Epithelial cell of proximal tubule (primary cell): ENCODE measurements at regions not wholly inside any gene's neighbourhood (a gene's known extent, or its start where the extent isn't known, plus 50 kb on each side); places are given as distances from the start of the nearest gene placed in this dataset.

Experiments used
- DNase-seq: peaks from one replicate; pipeline ENCODE4 v3.0.0-alpha.2; 2011; ENCODE audit warnings: low read depth
- H3K4me3 ChIP-seq: 2 replicates; pipeline ENCODE4 v1.5.1; 2011; ENCODE audit warnings: low read depth, mild to moderate bottlenecking, low read length
- CTCF ChIP-seq: conservative IDR thresholded peaks from 2 replicates; pipeline ENCODE4 v1.5.1; 2012; ENCODE audit warnings: low read depth, mild to moderate bottlenecking, low read length

GRCh38 chr18:32846896-32847295 lies 74.1 kb upstream of the KLHL14 start:
- no peak for TF ChIP-seq CTCF
- no peak for DNase-seq
- H3K4me3 ChIP-seq: no peak overlapping the region

DNA sequence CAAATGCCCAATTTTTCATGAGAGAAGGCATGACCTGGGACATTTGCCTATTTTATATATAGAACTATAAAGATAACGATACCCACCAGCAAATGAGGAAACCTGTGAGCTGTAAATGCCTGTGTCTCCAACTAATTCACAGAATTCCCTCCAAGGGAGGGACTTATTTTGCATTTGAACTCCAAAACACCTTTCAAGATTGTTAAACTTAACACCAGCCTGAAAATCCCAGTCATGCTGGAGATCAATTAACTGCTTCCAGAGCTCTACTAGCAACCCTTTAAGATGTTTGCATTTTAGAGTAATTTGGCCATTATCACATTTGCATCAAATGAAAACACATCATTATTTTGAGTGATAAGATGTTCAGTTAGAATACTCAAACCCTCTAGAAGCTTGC lies 68.1 kb upstream of the KLHL14 start:
- no peak for TF ChIP-seq CTCF
- DNase-seq: no peak
- H3K4me3 ChIP-seq: no peak overlapping the region

DNA sequence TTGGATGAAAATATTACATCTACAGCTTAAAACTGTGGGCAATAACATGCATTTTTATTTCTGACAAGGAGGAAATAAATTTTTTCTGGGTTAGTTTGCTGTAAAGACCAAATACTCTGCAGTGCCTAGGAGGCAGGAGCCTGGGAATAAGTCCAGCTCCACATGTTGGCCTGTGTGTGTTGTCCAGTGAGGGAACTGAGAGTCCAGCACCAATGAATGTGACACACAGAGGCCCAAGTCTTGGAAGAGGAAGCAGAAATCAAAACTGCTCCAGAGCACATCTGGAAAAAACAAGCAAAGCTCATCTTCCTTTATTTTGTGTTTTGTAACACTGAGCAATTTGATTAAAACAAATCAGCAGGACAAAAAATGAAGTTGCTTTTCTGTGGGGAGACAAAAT lies 63.1 kb upstream of the KLHL14 start:
- no peak overlapping the region for H3K4me3 ChIP-seq
- TF ChIP-seq CTCF: no peak
- DNase-seq: no peak

DNA sequence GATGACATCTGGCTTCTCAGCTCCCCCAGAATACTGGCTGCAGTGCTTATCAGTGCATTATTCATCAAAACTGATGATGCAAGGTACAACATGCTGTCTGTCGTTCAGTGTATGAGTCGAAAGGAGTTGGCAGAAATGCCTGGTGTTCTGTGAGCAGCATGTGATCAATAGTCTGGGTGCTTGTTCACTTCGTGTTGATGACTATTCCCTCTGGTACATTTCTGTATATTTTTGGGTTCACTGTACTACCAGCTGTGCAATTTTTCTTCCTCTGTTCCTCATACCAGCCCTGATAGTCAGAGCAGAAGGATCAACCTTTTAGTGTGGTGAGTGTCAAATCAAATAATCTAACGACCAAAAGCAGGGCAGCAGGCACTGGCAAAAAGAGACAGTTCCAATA lies 59.0 kb upstream of the KLHL14 start:
- DNase-seq: peak; percentile 46
- no peak overlapping the region for H3K4me3 ChIP-seq
- no peak for TF ChIP-seq CTCF

DNA sequence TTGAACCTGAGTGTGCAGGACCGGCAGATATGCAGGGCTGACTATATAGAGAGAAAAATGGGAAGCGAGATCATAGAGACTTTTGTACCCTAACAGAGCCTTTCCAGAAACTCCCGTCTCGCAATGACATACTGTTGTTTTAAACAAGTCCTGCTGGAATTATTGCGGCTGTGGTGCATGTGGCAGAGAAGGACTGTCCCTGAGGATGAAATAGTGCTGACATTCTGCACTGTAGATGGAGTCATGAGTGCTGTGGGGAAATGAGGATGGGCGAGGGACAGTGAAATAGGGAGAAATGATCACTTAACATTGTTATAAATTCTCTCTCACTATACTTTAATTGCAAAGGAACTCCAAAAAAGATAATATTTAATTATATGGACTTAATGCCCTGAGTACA lies 50.4 kb upstream of the KLHL14 start:
- DNase-seq: no peak
- TF ChIP-seq CTCF: no peak
- H3K4me3 ChIP-seq: no peak overlapping the region
